Nephron progenitor cell (in vitro differentiated cells): ENCODE measurements at regions not wholly inside any gene's neighbourhood (a gene's known extent, or its start where the extent isn't known, plus 50 kb on each side); places are given as distances from the start of the nearest gene placed in this dataset.
"Not testable (repeated sequence)": the region's sequence is repeated elsewhere in the genome, so short reads cannot be mapped to it uniquely, and the experiment has no call there.

ENCODE experiments used
- DNase-seq: peaks from one replicate; pipeline ENCODE4 v3.0.0; 2021
- H3K27ac Mint-ChIP-seq: 2 replicates; pipeline ENCODE4 v1.8.0; 2021; ENCODE audit warnings: mild to moderate bottlenecking, moderate library complexity, mixed read lengths
- H3K27me3 Mint-ChIP-seq: 2 replicates; pipeline ENCODE4 v1.8.0; 2021; ENCODE audit warnings: mild to moderate bottlenecking, low read depth, mixed read lengths; ENCODE audit not compliant: poor library complexity
- H3K36me3 Mint-ChIP-seq: 2 replicates; pipeline ENCODE4 v1.8.0; 2021; ENCODE audit warnings: low read depth, mixed read lengths
- H3K4me1 Mint-ChIP-seq: 2 replicates; pipeline ENCODE4 v1.8.0; 2021; ENCODE audit warnings: mixed read lengths
- H3K4me3 Mint-ChIP-seq: 2 replicates; pipeline ENCODE4 v1.8.0; 2021; ENCODE audit warnings: mild to moderate bottlenecking, moderate library complexity, mixed read lengths
- H3K9me3 Mint-ChIP-seq: 2 replicates; pipeline ENCODE4 v1.8.0; 2021; ENCODE audit warnings: mild to moderate bottlenecking, moderate library complexity, mixed read lengths
- TF ChIP-seq, protein P1 (sequence below): fragments of 200-600 bp; sonication (generic); IDR thresholded peaks from 2 replicates; pipeline ENCODE4 v1.5.0; 2021; ENCODE audit warnings: antibody characterized with exemption

DNA sequence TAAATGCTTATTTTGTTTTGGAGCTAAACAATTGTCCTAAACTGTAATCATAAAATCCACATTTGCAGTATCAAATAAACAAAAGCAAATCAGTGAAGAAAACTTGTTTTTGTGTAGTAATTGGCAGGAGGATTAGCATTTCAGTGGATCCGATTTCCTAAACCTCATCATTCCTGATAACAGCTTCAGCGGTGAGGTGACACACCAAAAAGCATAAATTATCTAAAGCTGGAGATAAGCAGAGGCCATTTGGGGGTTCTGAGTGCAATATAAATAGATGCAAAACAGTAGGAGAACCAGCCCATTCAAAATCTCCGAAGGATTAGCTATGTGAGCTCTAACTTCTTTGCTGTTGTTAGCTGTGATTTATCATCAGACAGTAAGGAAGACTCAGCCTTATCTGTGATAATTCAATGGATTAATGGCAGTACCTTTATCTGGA is 235.8 kb downstream of the EPHA7 start:
- no peak overlapping the region for H3K27ac Mint-ChIP-seq
- H3K4me3 Mint-ChIP-seq = no peak overlapping the region
- no peaks in the 10 kb centered on the region for H3K9me3 Mint-ChIP-seq
- DNase-seq = no peak
- no peaks in the 10 kb centered on the region for H3K36me3 Mint-ChIP-seq
- H3K27me3 Mint-ChIP-seq = no peaks in the 10 kb centered on the region
- H3K4me1 Mint-ChIP-seq = peaks cover 18% of the 10 kb centered on the region
- TF ChIP-seq, protein P1, sequence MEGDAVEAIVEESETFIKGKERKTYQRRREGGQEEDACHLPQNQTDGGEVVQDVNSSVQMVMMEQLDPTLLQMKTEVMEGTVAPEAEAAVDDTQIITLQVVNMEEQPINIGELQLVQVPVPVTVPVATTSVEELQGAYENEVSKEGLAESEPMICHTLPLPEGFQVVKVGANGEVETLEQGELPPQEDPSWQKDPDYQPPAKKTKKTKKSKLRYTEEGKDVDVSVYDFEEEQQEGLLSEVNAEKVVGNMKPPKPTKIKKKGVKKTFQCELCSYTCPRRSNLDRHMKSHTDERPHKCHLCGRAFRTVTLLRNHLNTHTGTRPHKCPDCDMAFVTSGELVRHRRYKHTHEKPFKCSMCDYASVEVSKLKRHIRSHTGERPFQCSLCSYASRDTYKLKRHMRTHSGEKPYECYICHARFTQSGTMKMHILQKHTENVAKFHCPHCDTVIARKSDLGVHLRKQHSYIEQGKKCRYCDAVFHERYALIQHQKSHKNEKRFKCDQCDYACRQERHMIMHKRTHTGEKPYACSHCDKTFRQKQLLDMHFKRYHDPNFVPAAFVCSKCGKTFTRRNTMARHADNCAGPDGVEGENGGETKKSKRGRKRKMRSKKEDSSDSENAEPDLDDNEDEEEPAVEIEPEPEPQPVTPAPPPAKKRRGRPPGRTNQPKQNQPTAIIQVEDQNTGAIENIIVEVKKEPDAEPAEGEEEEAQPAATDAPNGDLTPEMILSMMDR = no peak

DNA sequence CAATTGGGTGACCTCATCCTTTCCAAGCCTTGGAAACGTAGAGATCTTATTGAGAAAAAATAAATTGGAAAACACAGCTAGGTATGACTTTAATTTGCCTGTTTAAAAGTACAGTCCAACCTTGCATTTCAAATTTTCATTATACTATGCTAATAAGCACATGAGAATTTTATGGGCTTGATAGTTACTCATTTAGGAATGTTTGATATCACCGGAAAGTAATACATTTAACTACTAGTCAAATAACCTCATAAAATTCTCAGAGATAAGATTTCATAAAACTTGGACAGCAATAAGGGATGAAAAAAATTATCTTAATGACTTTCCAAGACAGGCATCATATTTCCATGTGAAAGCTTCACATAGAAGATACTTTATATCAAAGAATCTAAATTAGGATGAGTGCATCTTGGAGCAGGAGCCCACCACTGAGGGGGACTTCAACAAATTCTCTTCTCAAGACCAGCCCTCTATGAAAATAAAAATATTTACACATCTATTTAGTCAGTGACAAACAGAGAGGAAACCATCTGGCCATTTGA is 236.3 kb downstream of the EPHA7 start:
- no peaks in the 10 kb centered on the region for H3K36me3 Mint-ChIP-seq
- no peak overlapping the region for H3K4me3 Mint-ChIP-seq
- DNase-seq = no peak
- peaks cover 23% of the 10 kb centered on the region for H3K4me1 Mint-ChIP-seq
- H3K27me3 Mint-ChIP-seq = no peaks in the 10 kb centered on the region
- no peak overlapping the region for H3K27ac Mint-ChIP-seq
- H3K9me3 Mint-ChIP-seq = no peaks in the 10 kb centered on the region
- TF ChIP-seq, protein P1 = no peak

DNA sequence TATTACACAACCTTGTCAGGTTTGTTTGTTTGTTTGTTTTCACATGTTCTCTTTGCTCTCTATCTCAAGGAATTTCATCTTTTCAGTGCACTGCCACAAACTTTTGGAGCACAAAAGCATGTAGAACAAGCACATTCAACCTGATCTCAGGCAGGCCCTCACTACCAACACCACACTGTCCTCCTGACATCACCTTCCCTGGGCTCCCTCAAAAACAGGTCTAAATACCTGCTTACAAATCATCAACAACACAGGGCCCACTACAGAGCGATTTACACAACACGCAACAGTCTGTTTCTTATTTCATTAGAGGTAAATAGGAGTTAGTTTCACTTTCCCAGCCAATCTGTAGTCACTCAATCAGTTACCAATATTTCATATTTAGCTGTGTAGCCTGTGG is 241.4 kb downstream of the EPHA7 start:
- Mint-ChIP-seq H3K27ac (peak overlapping the region; percentile 4), H3K4me1 (peaks cover 28% of the 10 kb centered on the region), H3K36me3 (no peaks in the 10 kb centered on the region), H3K27me3 (no peaks in the 10 kb centered on the region), H3K4me3 (no peak overlapping the region), H3K9me3 (no peaks in the 10 kb centered on the region)
- TF ChIP-seq, protein P1 = no peak
- no peak for DNase-seq

DNA sequence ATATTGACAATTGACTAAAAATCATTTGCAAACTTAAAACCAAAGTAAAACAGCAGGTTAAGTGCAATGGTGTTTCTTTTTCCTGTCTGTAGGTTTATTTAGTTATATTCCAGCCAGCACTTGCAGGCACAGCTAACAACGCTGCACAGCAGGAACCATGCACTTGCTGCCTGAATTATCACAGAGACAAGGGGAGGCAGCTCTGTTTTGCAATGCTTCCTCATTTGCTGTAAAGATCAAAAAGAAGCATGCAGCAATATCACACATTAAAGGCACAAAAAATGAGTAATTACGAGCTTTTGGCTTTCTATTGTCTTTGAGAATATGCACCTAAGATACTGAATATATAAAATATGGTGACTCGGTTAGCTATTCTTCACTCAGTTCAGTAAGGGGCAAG is 241.9 kb downstream of the EPHA7 start:
- H3K4me1 Mint-ChIP-seq = peaks cover 28% of the 10 kb centered on the region
- no peak overlapping the region for H3K4me3 Mint-ChIP-seq
- no peaks in the 10 kb centered on the region for H3K36me3 Mint-ChIP-seq
- H3K27me3 Mint-ChIP-seq = no peaks in the 10 kb centered on the region
- H3K9me3 Mint-ChIP-seq = no peaks in the 10 kb centered on the region
- no peak for DNase-seq
- TF ChIP-seq, protein P1 = no peak
- H3K27ac Mint-ChIP-seq = no peak overlapping the region

DNA sequence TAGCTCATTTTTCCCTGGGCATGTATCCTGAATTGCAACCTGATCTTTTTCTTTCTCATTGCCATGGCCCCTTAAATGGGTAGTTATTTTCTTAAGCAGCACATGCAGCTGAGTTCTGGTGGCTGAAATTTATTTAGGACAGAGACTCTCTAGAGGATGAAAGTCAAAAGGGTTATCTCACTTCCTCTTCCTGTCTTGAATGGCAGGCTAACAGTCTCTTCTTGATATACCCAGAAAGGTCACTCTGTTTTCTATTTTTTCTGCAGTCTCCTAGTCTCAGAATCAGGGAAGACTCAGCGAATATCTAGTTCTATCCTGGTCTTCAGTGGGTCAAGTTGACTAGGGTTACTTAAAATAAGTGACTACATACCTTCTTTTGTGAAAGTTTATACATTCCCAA is 243.3 kb downstream of the EPHA7 start:
- peaks cover 28% of the 10 kb centered on the region for H3K4me1 Mint-ChIP-seq
- peak overlapping the region; percentile 91 for H3K27ac Mint-ChIP-seq
- H3K4me3 Mint-ChIP-seq = no peak overlapping the region
- no peaks in the 10 kb centered on the region for H3K36me3 Mint-ChIP-seq
- TF ChIP-seq, protein P1 = no peak
- no peaks in the 10 kb centered on the region for H3K27me3 Mint-ChIP-seq
- DNase-seq = no peak
- H3K9me3 Mint-ChIP-seq = no peaks in the 10 kb centered on the region

DNA sequence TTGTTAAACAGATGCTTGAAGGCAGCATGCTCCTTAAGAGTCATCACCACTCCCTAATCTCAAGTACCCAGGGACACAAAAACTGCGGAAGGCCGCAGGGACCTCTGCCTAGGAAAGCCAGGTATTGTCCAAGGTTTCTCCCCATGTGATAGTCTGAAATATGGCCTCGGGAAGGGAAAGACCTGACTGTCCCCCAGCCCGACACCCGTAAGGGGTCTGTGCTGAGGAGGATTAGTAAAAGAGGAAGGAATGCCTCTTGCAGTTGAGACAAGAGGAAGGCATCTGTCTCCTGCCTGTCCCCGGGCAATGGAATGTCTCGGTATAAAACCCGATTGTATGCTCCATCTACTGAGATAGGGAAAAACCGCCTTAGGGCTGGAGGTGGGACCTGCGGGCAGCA is 245.8 kb downstream of the EPHA7 start:
- not testable (repeated sequence) for H3K27ac Mint-ChIP-seq, H3K9me3 Mint-ChIP-seq, H3K4me3 Mint-ChIP-seq, H3K27me3 Mint-ChIP-seq, DNase-seq, H3K36me3 Mint-ChIP-seq
- peaks cover 29% of the 10 kb centered on the region for H3K4me1 Mint-ChIP-seq
